Caco-2 (cell line): ENCODE measurements at regions not wholly inside any gene's neighbourhood (a gene's known extent, or its start where the extent isn't known, plus 50 kb on each side); places are given as distances from the start of the nearest gene placed in this dataset.

Experiments used
- BruUV-seq: library from RNA; stranded (reverse); fragments of 400-500 nt; replicated peaks from 2 replicates; lab custom pipeline; 2021; lab: Mats Ljungman, UMichigan
- CTCF ChIA-PET: fragments of 300-600 bp; sonication (Branson Sonifier 250); formaldehyde crosslinking; loops from one replicate; lab custom pipeline; 2022; ENCODE audit warnings: antibody characterized with exemption; lab: Charles Lee
- POLR2A ChIA-PET: fragments of 300-600 bp; sonication (Branson Sonifier 250); formaldehyde crosslinking; loops from one replicate; lab custom pipeline; 2022; ENCODE audit warnings: antibody characterized with exemption; lab: Charles Lee
- DNase-seq, 2 experiments: peaks; one replicate each; pipeline versions ENCODE4 v3.0.0 to v3.0.0-alpha.2; 2020 to 2022
- H3K27me3 ChIP-seq: replicated peaks from 2 replicates; pipeline ENCODE4 v1.6.0; 2011; ENCODE audit warnings: low read length; ENCODE audit not compliant: control insufficient read depth, insufficient read depth
- H3K36me3 ChIP-seq: 2 replicates; pipeline ENCODE4 v1.5.1; 2011; ENCODE audit warnings: low read length; ENCODE audit not compliant: control insufficient read depth, insufficient read depth
- H3K4me1 ChIP-seq: fragments of 250-450 bp; sonication (Bioruptor Pico); 2 replicates; pipeline ENCODE4 v1.5.1; 2020; ENCODE audit warnings: mild to moderate bottlenecking
- H3K4me3 ChIP-seq: 2 replicates; pipeline ENCODE4 v1.5.1; 2011; ENCODE audit warnings: low read depth, mild to moderate bottlenecking, control low read depth, low read length
- H3K9me3 ChIP-seq: fragments of 250-450 bp; sonication (Bioruptor Pico); 2 replicates; pipeline ENCODE4 v1.5.1; 2020; ENCODE audit warnings: mild to moderate bottlenecking, moderate library complexity
- H3K27ac Mint-ChIP-seq: one replicate; pipeline ENCODE4 v1.8.0; 2022; ENCODE audit warnings: mixed read lengths; ENCODE audit not compliant: unreplicated experiment
- H3K27me3 Mint-ChIP-seq: one replicate; pipeline ENCODE4 v1.8.0; 2022; ENCODE audit warnings: mixed read lengths; ENCODE audit not compliant: insufficient read depth, unreplicated experiment
- H3K36me3 Mint-ChIP-seq: one replicate; pipeline ENCODE4 v1.8.0; 2022; ENCODE audit warnings: mild to moderate bottlenecking, mixed read lengths; ENCODE audit not compliant: insufficient read depth, unreplicated experiment
- H3K4me1 Mint-ChIP-seq: one replicate; pipeline ENCODE4 v1.8.0; 2022; ENCODE audit warnings: low read depth, mixed read lengths; ENCODE audit not compliant: unreplicated experiment
- H3K4me3 Mint-ChIP-seq: one replicate; pipeline ENCODE4 v1.8.0; 2022; ENCODE audit warnings: mild to moderate bottlenecking, moderate library complexity, mixed read lengths; ENCODE audit not compliant: unreplicated experiment
- H3K9me3 Mint-ChIP-seq: one replicate; pipeline ENCODE4 v1.8.0; 2022; ENCODE audit warnings: mixed read lengths; ENCODE audit not compliant: unreplicated experiment
- intact Hi-C: fragments of 100-400 bp; cut with micrococcal nuclease; formaldehyde crosslinking; loops from one replicate; pipeline ENCODE4 v1.10.0; 2022; ENCODE audit not compliant: unreplicated experiment
- TF ChIP-seq, protein P1 (sequence below), 2 experiments: fragments of 200-600 bp in 1 of 2; IDR thresholded peaks; 1 replicate in 1 of 2; 2 replicates in 1 of 2; pipeline versions ENCODE4 v1.5.1 to v1.8.0; 2011 to 2022; ENCODE audit warnings: antibody characterized with exemption in 1 of 2, control low read depth in 1 of 2, inconsistent platforms in 1 of 2, low read depth in 1 of 2, low read length in 1 of 2, mild to moderate bottlenecking in 1 of 2, moderate library complexity in 1 of 2; ENCODE audit not compliant: insufficient read depth in 1 of 2, severe bottlenecking in 1 of 2, unreplicated experiment in 1 of 2

DNA sequence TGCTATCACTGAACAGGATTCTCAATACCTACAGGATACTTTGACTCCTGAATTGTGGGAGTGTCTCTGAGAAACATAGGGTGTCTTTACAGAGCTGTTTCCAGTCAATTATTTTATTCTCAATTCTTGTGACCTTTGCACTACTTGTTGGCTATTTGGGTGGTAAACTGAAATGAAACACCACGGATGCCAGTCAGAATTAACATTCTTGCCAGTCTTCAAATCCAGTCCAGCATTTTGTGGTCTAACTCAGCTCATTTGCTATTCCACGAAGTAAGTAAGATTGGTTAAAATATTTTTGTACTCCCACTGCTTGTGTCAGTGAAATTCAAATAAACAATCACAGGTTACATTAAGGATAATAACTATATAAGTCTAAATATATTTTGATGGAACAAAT is 197.9 kb downstream of the ANKRD50 start:
- H3K27me3 Mint-ChIP-seq: no peaks in the 10 kb centered on the region
- H3K4me1 ChIP-seq: peaks cover 4% of the 10 kb centered on the region; the same call in 1 of the 2 replicates
- no peaks in the 10 kb centered on the region for H3K36me3 Mint-ChIP-seq
- no peak overlapping the region for H3K4me3 Mint-ChIP-seq
- no peak overlapping the region for H3K27ac Mint-ChIP-seq
- ChIA-PET CTCF (no interaction called here), POLR2A (no interaction called here)
- no peak overlapping the region for H3K4me3 ChIP-seq
- H3K4me1 Mint-ChIP-seq: no peaks in the 10 kb centered on the region
- DNase-seq: no peak
- H3K36me3 ChIP-seq: no peaks in the 10 kb centered on the region
- intact Hi-C loops: no loop called here
- no peaks in the 10 kb centered on the region for H3K9me3 ChIP-seq
- no peaks in the 10 kb centered on the region for H3K27me3 ChIP-seq
- no TSS peak for BruUV-seq
- H3K9me3 Mint-ChIP-seq: no peaks in the 10 kb centered on the region
- TF ChIP-seq, protein P1, sequence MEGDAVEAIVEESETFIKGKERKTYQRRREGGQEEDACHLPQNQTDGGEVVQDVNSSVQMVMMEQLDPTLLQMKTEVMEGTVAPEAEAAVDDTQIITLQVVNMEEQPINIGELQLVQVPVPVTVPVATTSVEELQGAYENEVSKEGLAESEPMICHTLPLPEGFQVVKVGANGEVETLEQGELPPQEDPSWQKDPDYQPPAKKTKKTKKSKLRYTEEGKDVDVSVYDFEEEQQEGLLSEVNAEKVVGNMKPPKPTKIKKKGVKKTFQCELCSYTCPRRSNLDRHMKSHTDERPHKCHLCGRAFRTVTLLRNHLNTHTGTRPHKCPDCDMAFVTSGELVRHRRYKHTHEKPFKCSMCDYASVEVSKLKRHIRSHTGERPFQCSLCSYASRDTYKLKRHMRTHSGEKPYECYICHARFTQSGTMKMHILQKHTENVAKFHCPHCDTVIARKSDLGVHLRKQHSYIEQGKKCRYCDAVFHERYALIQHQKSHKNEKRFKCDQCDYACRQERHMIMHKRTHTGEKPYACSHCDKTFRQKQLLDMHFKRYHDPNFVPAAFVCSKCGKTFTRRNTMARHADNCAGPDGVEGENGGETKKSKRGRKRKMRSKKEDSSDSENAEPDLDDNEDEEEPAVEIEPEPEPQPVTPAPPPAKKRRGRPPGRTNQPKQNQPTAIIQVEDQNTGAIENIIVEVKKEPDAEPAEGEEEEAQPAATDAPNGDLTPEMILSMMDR (IDR thresholded peaks at IDR 0.05; ENCODE audit: insufficient read depth in 1 of 2, low read depth in 1 of 2, low read length in 1 of 2, severe bottlenecking in 1 of 2, unreplicated experiment in 1 of 2): no peak

DNA sequence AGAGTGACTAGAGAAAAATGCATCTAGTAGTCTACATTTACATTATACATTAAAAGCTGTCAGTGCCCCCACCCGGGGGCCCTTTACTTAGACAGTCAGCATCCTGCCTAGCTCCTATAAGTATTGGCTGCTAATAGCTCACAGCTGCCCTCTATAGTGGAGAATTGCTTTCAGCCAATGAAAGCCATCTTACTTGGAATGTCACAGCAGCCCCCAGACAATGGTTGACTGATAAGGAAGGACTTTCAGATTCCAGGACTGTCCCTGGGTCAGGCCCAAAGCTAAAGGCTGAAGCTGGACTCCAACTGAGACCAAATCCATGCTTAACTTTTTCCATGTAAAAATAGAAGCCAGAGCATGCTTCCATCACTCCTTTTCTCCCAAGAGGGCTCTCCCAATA is 196.9 kb downstream of the ANKRD50 start:
- Histone ChIP-seq H3K27me3 (no peaks in the 10 kb centered on the region), H3K9me3 (no peaks in the 10 kb centered on the region), H3K4me1 (peaks cover 4% of the 10 kb centered on the region; the same call in 1 of the 2 replicates), H3K4me3 (no peak overlapping the region), H3K36me3 (no peaks in the 10 kb centered on the region)
- peak in 1 of 2 experiments; percentile 17 for DNase-seq
- Mint-ChIP-seq H3K4me1 (no peaks in the 10 kb centered on the region), H3K4me3 (no peak overlapping the region), H3K36me3 (no peaks in the 10 kb centered on the region), H3K27ac (no peak overlapping the region), H3K27me3 (no peaks in the 10 kb centered on the region), H3K9me3 (no peaks in the 10 kb centered on the region)
- ChIA-PET CTCF (no interaction called here), POLR2A (no interaction called here)
- intact Hi-C loops: loop anchor here (5.0 kb wide), 1 partner anchor 183 kb away; no protein-coding TSS in a partner anchor
- TF ChIP-seq, protein P1 (IDR thresholded peaks at IDR 0.05; ENCODE audit: insufficient read depth in 1 of 2, low read depth in 1 of 2, low read length in 1 of 2, severe bottlenecking in 1 of 2, unreplicated experiment in 1 of 2): no peak
- BruUV-seq: no TSS peak

DNA sequence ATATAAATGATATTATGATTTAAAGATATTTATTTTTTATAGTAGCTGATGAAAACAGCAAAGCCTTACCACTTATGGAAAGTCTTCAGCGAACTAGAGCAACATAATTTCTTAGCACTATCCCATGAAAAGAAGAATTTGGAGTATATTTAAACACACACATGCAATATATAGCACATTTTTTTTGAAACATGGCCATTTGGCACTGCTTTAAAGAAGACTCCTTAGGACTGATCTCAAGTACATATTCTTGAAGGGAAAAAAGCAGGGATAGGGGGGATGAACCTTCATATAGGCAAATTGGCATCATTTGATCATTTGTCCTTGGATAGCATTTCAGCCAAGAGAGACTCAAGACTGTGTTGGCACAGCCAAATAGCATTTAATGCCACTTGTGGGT is 193.3 kb downstream of the ANKRD50 start:
- Mint-ChIP-seq H3K36me3 (no peaks in the 10 kb centered on the region), H3K4me3 (no peak overlapping the region), H3K4me1 (peaks cover 6% of the 10 kb centered on the region), H3K27ac (no peak overlapping the region), H3K27me3 (no peaks in the 10 kb centered on the region), H3K9me3 (peaks cover 10% of the 10 kb centered on the region)
- CTCF ChIA-PET: no interaction called here
- intact Hi-C loops: loop anchor here (5.0 kb wide), 1 partner anchor 187 kb away; no protein-coding TSS in a partner anchor
- no peak for DNase-seq
- Histone ChIP-seq H3K4me1 (peaks cover 4% of the 10 kb centered on the region; the same call in 1 of the 2 replicates), H3K36me3 (no peaks in the 10 kb centered on the region), H3K27me3 (no peaks in the 10 kb centered on the region), H3K4me3 (no peak overlapping the region), H3K9me3 (no peaks in the 10 kb centered on the region)
- BruUV-seq: no TSS peak
- TF ChIP-seq, protein P1 (IDR thresholded peaks at IDR 0.05; ENCODE audit: insufficient read depth in 1 of 2, low read depth in 1 of 2, low read length in 1 of 2, severe bottlenecking in 1 of 2, unreplicated experiment in 1 of 2): no peak
- POLR2A ChIA-PET: no interaction called here
